GM21515 (cell line): ENCODE measurements at regions not wholly inside any gene's neighbourhood (a gene's known extent, or its start where the extent isn't known, plus 50 kb on each side); places are given as distances from the start of the nearest gene placed in this dataset.

ENCODE experiments used
- ATAC-seq: cut with Tn5 transposase; IDR thresholded peaks from one replicate; pipeline ENCODE4 v1.9.1; 2021; ENCODE audit not compliant: unreplicated experiment

GRCh38 chr22:49034836-49035817, 792.5 kb downstream of the BRD1 start:
- no peak for ATAC-seq

- ATAC-seq, result no peak
Measured at GRCh38 chr22:49033616-49034015, 794.1 kb downstream of the BRD1 start.

GRCh38 chr22:49032821-49033220, 794.9 kb downstream of the BRD1 start:
- no peak for ATAC-seq

- ATAC-seq, result no peak
Measured at GRCh38 chr22:49031746-49032330, 795.8 kb downstream of the BRD1 start.

- ATAC-seq, result no peak
Measured at GRCh38 chr22:49028111-49028510, 799.6 kb downstream of the BRD1 start.

GRCh38 chr22:49027368-49027670, 800.4 kb downstream of the BRD1 start:
- no peak for ATAC-seq

GRCh38 chr22:49026494-49027367, 800.9 kb downstream of the BRD1 start:
- no peak for ATAC-seq

- ATAC-seq, result no peak
Measured at GRCh38 chr22:49025791-49026493, 801.7 kb downstream of the BRD1 start.

GRCh38 chr22:49024775-49025440, 802.8 kb downstream of the BRD1 start:
- no peak for ATAC-seq

GRCh38 chr22:49023879-49024774, 803.5 kb downstream of the BRD1 start:
- no peak for ATAC-seq

GRCh38 chr22:49023161-49023878, 804.4 kb downstream of the BRD1 start:
- no peak for ATAC-seq

GRCh38 chr22:49022816-49023160, 804.9 kb downstream of the BRD1 start:
- ATAC-seq, result no peak

GRCh38 chr22:49021926-49022815, 805.5 kb downstream of the BRD1 start:
- no peak for ATAC-seq

- ATAC-seq, result no peak
Measured at GRCh38 chr22:49021131-49021925, 806.3 kb downstream of the BRD1 start.

GRCh38 chr22:49019737-49020713, 807.6 kb downstream of the BRD1 start:
- ATAC-seq, result no peak

- no peak for ATAC-seq
Measured at GRCh38 chr22:49018601-49019000, 809.1 kb downstream of the BRD1 start.
